H9 (cell line): ENCODE measurements at regions not wholly inside any gene's neighbourhood (a gene's known extent, or its start where the extent isn't known, plus 50 kb on each side); places are given as distances from the start of the nearest gene placed in this dataset.

Source experiments
- DNase-seq: peaks from one replicate; pipeline ENCODE4 v3.0.0-alpha.2; 2017
- H2AFZ ChIP-seq: one replicate; pipeline ENCODE4 v1.6.1; 2013; ENCODE audit warnings: mild to moderate bottlenecking, low read length, control low read depth, moderate library complexity
- H2AK5ac ChIP-seq: 2 replicates; pipeline ENCODE4 v1.6.1; 2013; ENCODE audit warnings: low read length, control low read depth, mixed read lengths; ENCODE audit not compliant: insufficient read length
- H2BK120ac ChIP-seq: one replicate; pipeline ENCODE4 v1.6.1; 2013; ENCODE audit warnings: low read depth, mild to moderate bottlenecking, low read length, control low read depth, inconsistent platforms; ENCODE audit not compliant: poor library complexity, severe bottlenecking
- H2BK12ac ChIP-seq: 2 replicates; pipeline ENCODE4 v1.6.1; 2013; ENCODE audit warnings: low read length, control low read depth, mixed read lengths, low read depth; ENCODE audit not compliant: insufficient read length
- H2BK15ac ChIP-seq: 2 replicates; pipeline ENCODE4 v1.6.1; 2013; ENCODE audit warnings: low read depth, low read length, control low read depth
- H2BK20ac ChIP-seq: one replicate; pipeline ENCODE4 v1.6.1; 2013; ENCODE audit warnings: low read depth, mild to moderate bottlenecking, low read length, control low read depth, inconsistent platforms; ENCODE audit not compliant: poor library complexity, severe bottlenecking
- H2BK5ac ChIP-seq: 2 replicates; pipeline ENCODE4 v1.6.1; 2013; ENCODE audit warnings: low read length, control low read depth, mixed read lengths; ENCODE audit not compliant: insufficient read length
- H3K14ac ChIP-seq: 2 replicates; pipeline ENCODE4 v1.6.1; 2013; ENCODE audit warnings: low read length, control low read depth; ENCODE audit not compliant: insufficient read depth
- H3K18ac ChIP-seq: 2 replicates; pipeline ENCODE4 v1.6.1; 2013; ENCODE audit warnings: low read depth, mild to moderate bottlenecking, mixed read lengths, low read length, control low read depth; ENCODE audit not compliant: insufficient read length
- H3K23ac ChIP-seq: 2 replicates; pipeline ENCODE4 v1.6.1; 2013; ENCODE audit warnings: low read length, control low read depth, mixed read lengths, low read depth; ENCODE audit not compliant: insufficient read length
- H3K23me2 ChIP-seq: 2 replicates; pipeline ENCODE4 v1.6.1; 2013; ENCODE audit warnings: low read depth, mild to moderate bottlenecking, mixed read lengths, low read length, control low read depth; ENCODE audit not compliant: insufficient read length, poor library complexity, severe bottlenecking
- H3K27ac ChIP-seq: 2 replicates; pipeline ENCODE4 v1.5.1; 2013; ENCODE audit warnings: low read length, control low read depth, mixed read lengths, low read depth; ENCODE audit not compliant: insufficient read length
- H3K27me3 ChIP-seq: 2 replicates; pipeline ENCODE4 v1.6.1; 2013; ENCODE audit warnings: low read length, control low read depth, inconsistent platforms; ENCODE audit not compliant: insufficient read depth
- H3K4ac ChIP-seq: 2 replicates; pipeline ENCODE4 v1.6.1; 2013; ENCODE audit warnings: low read depth, mild to moderate bottlenecking, control low read depth, inconsistent platforms, low read length, moderate library complexity
- H3K4me1 ChIP-seq: 2 replicates; pipeline ENCODE4 v1.6.1; 2013; ENCODE audit warnings: low read length, control low read depth, inconsistent platforms; ENCODE audit not compliant: insufficient read depth
- H3K4me2 ChIP-seq: 2 replicates; pipeline ENCODE4 v1.6.1; 2013; ENCODE audit warnings: low read length, control low read depth, mixed read lengths; ENCODE audit not compliant: insufficient read length, insufficient read depth
- H3K56ac ChIP-seq: 2 replicates; pipeline ENCODE4 v1.6.1; 2013; ENCODE audit warnings: low read depth, mild to moderate bottlenecking, mixed read lengths, low read length, control low read depth; ENCODE audit not compliant: insufficient read length
- H3K79me1 ChIP-seq: 2 replicates; pipeline ENCODE4 v1.6.1; 2013; ENCODE audit warnings: low read depth, mild to moderate bottlenecking, moderate library complexity, low read length, control low read depth, inconsistent platforms; ENCODE audit not compliant: insufficient read depth, poor library complexity, severe bottlenecking
- H3K79me2 ChIP-seq: 2 replicates; pipeline ENCODE4 v1.6.1; 2013; ENCODE audit warnings: low read length, control low read depth, inconsistent platforms; ENCODE audit not compliant: insufficient read depth
- H3K9ac ChIP-seq: 2 replicates; pipeline ENCODE4 v1.6.1; 2013; ENCODE audit warnings: low read length, control low read depth, mixed read lengths; ENCODE audit not compliant: insufficient read length; ENCODE audit errors: extremely low read depth
- H3K9me3 ChIP-seq: one replicate; pipeline ENCODE4 v1.6.1; 2013; ENCODE audit warnings: low read depth, low read length, inconsistent platforms; ENCODE audit not compliant: control insufficient read depth
- H3T11ph ChIP-seq: one replicate; pipeline ENCODE4 v1.6.1; 2013; ENCODE audit warnings: mild to moderate bottlenecking, low read length, control low read depth, inconsistent platforms
- H4K20me1 ChIP-seq: one replicate; pipeline ENCODE4 v1.6.1; 2013; ENCODE audit not compliant: control insufficient read depth, insufficient read length, insufficient read depth
- H4K5ac ChIP-seq: 2 replicates; pipeline ENCODE4 v1.6.1; 2013; ENCODE audit warnings: low read depth, mild to moderate bottlenecking, mixed read lengths, low read length, control low read depth; ENCODE audit not compliant: insufficient read length
- H4K8ac ChIP-seq: replicated peaks from 2 replicates; pipeline ENCODE4 v1.6.1; 2013; ENCODE audit warnings: low read length, control low read depth, mixed read lengths, low read depth; ENCODE audit not compliant: insufficient read length
- H4K91ac ChIP-seq: 2 replicates; pipeline ENCODE4 v1.6.1; 2013; ENCODE audit warnings: low read depth, mild to moderate bottlenecking, moderate library complexity, mixed read lengths, low read length, control low read depth; ENCODE audit not compliant: insufficient read length
- H3K27ac Mint-ChIP-seq, 3 experiments: 2 replicates in 2 of 3; 3 replicates in 1 of 3; pipeline ENCODE4 v1.8.0; 2020 to 2021; ENCODE audit warnings: mixed read lengths in 3 of 3, mild to moderate bottlenecking in 1 of 3, moderate library complexity in 1 of 3
- H3K27me3 Mint-ChIP-seq: 2 replicates; pipeline ENCODE4 v1.8.0; 2021; ENCODE audit warnings: low read depth, mild to moderate bottlenecking, moderate library complexity, mixed read lengths
- H3K36me3 Mint-ChIP-seq, 3 experiments: 2 replicates in 2 of 3; 3 replicates in 1 of 3; pipeline ENCODE4 v1.8.0; 2020 to 2021; ENCODE audit warnings: low read depth in 3 of 3, mixed read lengths in 3 of 3; ENCODE audit not compliant: insufficient read depth in 1 of 3
- H3K4me1 Mint-ChIP-seq, 2 experiments: 2 replicates each; pipeline ENCODE4 v1.8.0; 2020; ENCODE audit warnings: mixed read lengths in 2 of 2
- H3K4me3 Mint-ChIP-seq, 2 experiments: 2 replicates in 1 of 2; 3 replicates in 1 of 2; pipeline ENCODE4 v1.8.0; 2020 to 2021; ENCODE audit warnings: mild to moderate bottlenecking in 2 of 2, mixed read lengths in 2 of 2, moderate library complexity in 1 of 2
- H3K9me3 Mint-ChIP-seq, 2 experiments: 2 replicates in 1 of 2; 3 replicates in 1 of 2; pipeline ENCODE4 v1.8.0; 2020; ENCODE audit warnings: mild to moderate bottlenecking in 2 of 2, mixed read lengths in 2 of 2, moderate library complexity in 1 of 2
- CTCF ChIP-seq: fragments of 200-600 bp; sonication (generic); conservative IDR thresholded peaks from 3 replicates; pipeline ENCODE4 v1.8.0; 2021; ENCODE audit warnings: antibody characterized with exemption, mild to moderate bottlenecking

- peaks cover 2 to 3% of the 10 kb centered on the region in 2 experiments; a peak in 3 of 5 replicates for H3K9me3 Mint-ChIP-seq
- Histone ChIP-seq H3K18ac (no peak overlapping the region), H3K14ac (no peak overlapping the region), H3K79me1 (no peaks in the 10 kb centered on the region), H3K9ac (no peak overlapping the region), H3K27ac (no peak overlapping the region), H3K27me3 (no peaks in the 10 kb centered on the region), H2BK15ac (no peak overlapping the region), H4K91ac (no peak overlapping the region), H4K5ac (no peak overlapping the region), H2BK5ac (no peak overlapping the region), H3K23ac (no peak overlapping the region), H3K4me1 (no peaks in the 10 kb centered on the region), H4K20me1 (no peaks in the 10 kb centered on the region), H2AK5ac (no peak overlapping the region), H3K23me2 (no peaks in the 10 kb centered on the region), H3K4me2 (no peak overlapping the region), H2BK12ac (no peak overlapping the region), H3K9me3 (no peaks in the 10 kb centered on the region), H3T11ph (no peak overlapping the region), H3K79me2 (no peaks in the 10 kb centered on the region), H4K8ac (no peak overlapping the region), H2BK20ac (no peak overlapping the region), H3K56ac (no peak overlapping the region), H3K4ac (no peak overlapping the region), H2AFZ (no peak overlapping the region), H2BK120ac (no peak overlapping the region)
- no peak for DNase-seq
- H3K4me3 Mint-ChIP-seq, result no peak overlapping the region
- no peak for TF ChIP-seq CTCF
- H3K27ac Mint-ChIP-seq, result no peak overlapping the region
- H3K4me1 Mint-ChIP-seq, result no peaks in the 10 kb centered on the region
- H3K36me3 Mint-ChIP-seq, result peaks cover 0 to 2% (median 0%) of the 10 kb centered on the region in 3 experiments; a peak in 2 of 7 replicates
- no peaks in the 10 kb centered on the region for H3K27me3 Mint-ChIP-seq
Observed at GRCh38 chr12:19671695-19672094, 232.4 kb downstream of the AEBP2 start.
